Skeletal muscle tissue (tissue), 3 donors: ENCODE measurements at regions not wholly inside any gene's neighbourhood (a gene's known extent, or its start where the extent isn't known, plus 50 kb on each side); places are given as distances from the start of the nearest gene placed in this dataset.

Experiments used
- H3K27ac ChIP-seq: one replicate; pipeline ENCODE4 v1.7.0; 2013; ENCODE audit warnings: mild to moderate bottlenecking, low read depth, low read length, inconsistent platforms
- H3K27me3 ChIP-seq, 3 donors: one replicate each; pipeline ENCODE4 v1.7.0; 2013; ENCODE audit warnings: low read length in 3 of 3; ENCODE audit not compliant: control insufficient read depth in 3 of 3, insufficient read depth in 3 of 3
- H3K36me3 ChIP-seq, 3 donors: one replicate each; pipeline ENCODE4 v1.7.0; 2013; ENCODE audit warnings: low read length in 3 of 3; ENCODE audit not compliant: control insufficient read depth in 3 of 3, insufficient read depth in 3 of 3
- H3K4me1 ChIP-seq, 3 donors: one replicate each; pipeline ENCODE4 v1.7.0; 2013; ENCODE audit warnings: low read length in 3 of 3, mild to moderate bottlenecking in 3 of 3; ENCODE audit not compliant: control insufficient read depth in 3 of 3, insufficient read depth in 3 of 3
- H3K4me3 ChIP-seq, 3 donors: one replicate each; pipeline ENCODE4 v1.7.0; 2013; ENCODE audit warnings: low read length in 3 of 3
- H3K9ac ChIP-seq, 3 donors: one replicate each; pipeline ENCODE4 v1.7.0; 2013; ENCODE audit warnings: low read length in 3 of 3, mild to moderate bottlenecking in 3 of 3, moderate library complexity in 2 of 3, low read depth in 1 of 3
- H3K9me3 ChIP-seq, 3 donors: one replicate each; pipeline ENCODE4 v1.7.0; 2013; ENCODE audit warnings: low read length in 3 of 3; ENCODE audit not compliant: control insufficient read depth in 3 of 3
- donor health status: Osteomylitis.

DNA sequence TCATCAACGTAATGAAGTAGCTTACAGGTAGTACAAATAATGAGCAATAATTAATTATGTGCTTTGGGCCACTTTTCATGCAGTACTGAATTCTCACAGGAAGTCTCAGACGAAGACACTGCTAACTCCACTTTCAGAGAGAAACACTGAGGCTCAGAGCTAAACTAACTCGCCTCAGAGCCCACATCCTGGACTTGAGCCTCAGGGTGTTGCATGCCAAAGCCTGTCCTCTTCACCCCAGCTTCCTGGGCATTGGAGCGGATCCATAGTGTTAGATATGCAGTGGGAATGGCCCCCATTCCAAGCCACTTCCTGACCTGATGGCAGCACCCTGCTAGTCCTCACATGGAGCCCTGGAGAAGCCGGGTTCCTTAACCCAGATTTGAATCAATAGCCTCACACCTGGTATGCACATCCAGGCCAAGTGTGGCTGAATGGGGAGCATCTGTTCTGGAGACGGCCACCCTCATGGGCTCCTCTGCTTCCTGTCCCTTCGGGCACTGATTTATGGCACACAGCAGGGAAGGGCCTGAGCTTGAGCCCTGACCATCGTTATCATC is 265.1 kb upstream of the ZNF32 start:
- no peaks in the 10 kb centered on the region for H3K27me3 ChIP-seq
- no peak overlapping the region for H3K27ac ChIP-seq
- H3K9ac ChIP-seq, result no peak overlapping the region
- H3K36me3 ChIP-seq, result no peaks in the 10 kb centered on the region
- H3K4me1 ChIP-seq, result peaks cover 0 to 12% (median 11%) of the 10 kb centered on the region in 3 donors
- H3K4me3 ChIP-seq, result no peak overlapping the region
- H3K9me3 ChIP-seq, result no peaks in the 10 kb centered on the region

GRCh38 chr10:43912469-43912868 is 263.8 kb upstream of the ZNF32 start:
- no peak overlapping the region for H3K4me3 ChIP-seq
- H3K27ac ChIP-seq, result no peak overlapping the region
- H3K4me1 ChIP-seq, result peaks cover 0 to 12% (median 11%) of the 10 kb centered on the region in 3 donors
- no peaks in the 10 kb centered on the region for H3K9me3 ChIP-seq
- no peaks in the 10 kb centered on the region for H3K36me3 ChIP-seq
- H3K27me3 ChIP-seq, result no peaks in the 10 kb centered on the region
- H3K9ac ChIP-seq, result no peak overlapping the region

GRCh38 chr10:43906490-43906889 is 257.8 kb upstream of the ZNF32 start:
- Histone ChIP-seq H3K36me3 (no peaks in the 10 kb centered on the region), H3K27ac (peak overlapping the region; percentile 59), H3K9me3 (no peaks in the 10 kb centered on the region), H3K9ac (no peak overlapping the region), H3K4me1 (peaks cover 10 to 34% (median 30%) of the 10 kb centered on the region in 3 donors), H3K27me3 (no peaks in the 10 kb centered on the region), H3K4me3 (no peak overlapping the region)

GRCh38 chr10:43905512-43906236 is 257.0 kb upstream of the ZNF32 start:
- H3K4me1 ChIP-seq, result peaks cover 10 to 31% (median 28%) of the 10 kb centered on the region in 3 donors
- H3K9ac ChIP-seq, result no peak overlapping the region
- H3K27ac ChIP-seq, result peak overlapping the region; percentile 59
- no peaks in the 10 kb centered on the region for H3K36me3 ChIP-seq
- no peaks in the 10 kb centered on the region for H3K27me3 ChIP-seq
- H3K4me3 ChIP-seq, result no peak overlapping the region
- H3K9me3 ChIP-seq, result no peaks in the 10 kb centered on the region

DNA sequence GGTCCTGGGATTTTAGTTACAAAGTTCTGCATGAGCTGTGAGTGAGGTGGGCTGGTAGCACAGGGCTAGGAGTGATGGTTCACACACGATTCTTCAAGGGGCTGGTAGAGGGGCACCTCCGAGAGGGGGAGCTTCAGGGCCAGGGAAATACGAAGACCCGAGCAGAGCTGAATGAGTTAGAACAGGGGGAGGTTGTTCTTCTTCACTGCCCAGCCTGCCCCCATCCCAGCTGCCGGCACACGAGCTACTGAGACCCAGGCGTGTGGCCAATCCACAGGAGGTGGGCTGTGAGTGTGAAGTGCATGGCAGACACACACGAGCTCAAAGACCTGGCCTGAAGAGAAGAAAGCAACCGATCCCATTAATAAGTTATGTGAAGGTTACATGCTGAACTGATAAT is 256.2 kb upstream of the ZNF32 start:
- no peak overlapping the region for H3K4me3 ChIP-seq
- no peaks in the 10 kb centered on the region for H3K27me3 ChIP-seq
- no peak overlapping the region for H3K9ac ChIP-seq
- no peaks in the 10 kb centered on the region for H3K9me3 ChIP-seq
- H3K36me3 ChIP-seq, result no peaks in the 10 kb centered on the region
- H3K4me1 ChIP-seq, result peaks cover 10 to 23% (median 19%) of the 10 kb centered on the region in 3 donors
- no peak overlapping the region for H3K27ac ChIP-seq

DNA sequence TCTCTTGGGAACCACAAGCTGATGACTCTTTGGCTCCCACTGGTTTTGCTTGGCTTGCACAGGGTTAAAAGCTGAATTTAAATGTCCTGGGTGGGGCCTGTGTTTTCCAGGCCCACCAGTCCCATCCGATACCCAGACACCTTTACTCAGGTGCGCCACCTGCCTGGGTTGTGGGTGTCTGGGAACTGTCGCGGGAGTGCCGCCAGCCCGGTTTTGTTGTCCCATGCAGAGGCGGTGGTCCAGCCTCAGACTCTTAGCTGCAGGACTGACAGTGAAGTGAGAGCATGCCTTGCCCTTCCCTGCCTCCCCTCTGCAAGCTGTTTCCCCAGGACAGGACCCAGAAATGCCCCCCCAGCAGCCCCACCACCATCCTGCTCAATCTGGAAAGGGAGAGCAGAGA is 255.6 kb upstream of the ZNF32 start:
- Histone ChIP-seq H3K9me3 (no peaks in the 10 kb centered on the region), H3K36me3 (no peaks in the 10 kb centered on the region), H3K9ac (no peak overlapping the region), H3K4me1 (peaks cover 10 to 22% (median 22%) of the 10 kb centered on the region in 3 donors), H3K27me3 (no peaks in the 10 kb centered on the region), H3K27ac (no peak overlapping the region), H3K4me3 (no peak overlapping the region)

DNA sequence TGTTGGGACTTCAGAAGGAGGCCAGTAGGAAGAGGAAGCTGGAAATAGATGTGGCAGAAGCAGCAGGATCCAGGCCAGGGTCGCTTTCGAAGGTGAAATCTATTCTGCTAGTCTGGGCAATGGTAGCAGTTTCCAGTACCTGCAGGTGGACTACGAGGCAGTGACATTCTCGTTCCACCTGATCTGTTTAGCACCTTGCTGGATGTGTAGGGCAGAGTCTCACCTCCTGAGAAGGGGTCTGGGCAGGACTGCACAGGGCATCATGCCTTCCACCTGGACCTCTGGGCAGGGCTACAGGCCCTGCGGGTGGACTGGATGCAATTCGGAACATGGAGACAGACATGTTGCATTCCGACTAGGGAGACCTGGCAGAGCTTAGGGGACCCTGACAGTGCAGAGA is 254.8 kb upstream of the ZNF32 start:
- no peaks in the 10 kb centered on the region for H3K36me3 ChIP-seq
- no peak overlapping the region for H3K9ac ChIP-seq
- no peaks in the 10 kb centered on the region for H3K9me3 ChIP-seq
- no peak overlapping the region for H3K27ac ChIP-seq
- no peaks in the 10 kb centered on the region for H3K27me3 ChIP-seq
- H3K4me1 ChIP-seq, result peaks cover 15 to 26% (median 24%) of the 10 kb centered on the region in 3 donors
- H3K4me3 ChIP-seq, result no peak overlapping the region

- no peak overlapping the region for H3K4me3 ChIP-seq
- no peaks in the 10 kb centered on the region for H3K9me3 ChIP-seq
- no peak overlapping the region for H3K27ac ChIP-seq
- no peaks in the 10 kb centered on the region for H3K27me3 ChIP-seq
- H3K9ac ChIP-seq, result no peak overlapping the region
- H3K36me3 ChIP-seq, result no peaks in the 10 kb centered on the region
- H3K4me1 ChIP-seq, result peaks cover 15 to 26% (median 24%) of the 10 kb centered on the region in 3 donors
Measured at GRCh38 chr10:43902842-43903241, 254.2 kb upstream of the ZNF32 start.

- H3K9ac ChIP-seq, result no peak overlapping the region
- H3K4me3 ChIP-seq, result no peak overlapping the region
- no peak overlapping the region for H3K27ac ChIP-seq
- no peaks in the 10 kb centered on the region for H3K36me3 ChIP-seq
- H3K27me3 ChIP-seq, result no peaks in the 10 kb centered on the region
- H3K4me1 ChIP-seq, result peaks cover 15 to 25% (median 24%) of the 10 kb centered on the region in 3 donors
- H3K9me3 ChIP-seq, result no peaks in the 10 kb centered on the region
Measured at GRCh38 chr10:43901744-43902504, 253.2 kb upstream of the ZNF32 start.

GRCh38 chr10:43901302-43901701 is 252.6 kb upstream of the ZNF32 start:
- H3K4me3 ChIP-seq, result no peak overlapping the region
- H3K9me3 ChIP-seq, result no peaks in the 10 kb centered on the region
- H3K27me3 ChIP-seq, result no peaks in the 10 kb centered on the region
- no peak overlapping the region for H3K27ac ChIP-seq
- H3K36me3 ChIP-seq, result no peaks in the 10 kb centered on the region
- H3K4me1 ChIP-seq, result peaks cover 11 to 19% (median 19%) of the 10 kb centered on the region in 3 donors
- no peak overlapping the region for H3K9ac ChIP-seq
